WTC11 (cell line): ENCODE measurements at regions not wholly inside any gene's neighbourhood (a gene's known extent, or its start where the extent isn't known, plus 50 kb on each side); places are given as distances from the start of the nearest gene placed in this dataset.

ENCODE experiments used
- TF ChIP-seq, protein P1 (sequence below): sonication (generic); formaldehyde crosslinking; IDR thresholded peaks from 2 replicates; pipeline ENCODE4 v1.8.1; 2023; ENCODE audit warnings: mild to moderate bottlenecking, moderate library complexity, missing genetic modification reagents
- TF ChIP-seq, protein P2 (sequence below): fragments of 200-600 bp; IDR thresholded peaks from 2 replicates; pipeline ENCODE4 v1.8.0; 2022; ENCODE audit warnings: antibody characterized with exemption

DNA sequence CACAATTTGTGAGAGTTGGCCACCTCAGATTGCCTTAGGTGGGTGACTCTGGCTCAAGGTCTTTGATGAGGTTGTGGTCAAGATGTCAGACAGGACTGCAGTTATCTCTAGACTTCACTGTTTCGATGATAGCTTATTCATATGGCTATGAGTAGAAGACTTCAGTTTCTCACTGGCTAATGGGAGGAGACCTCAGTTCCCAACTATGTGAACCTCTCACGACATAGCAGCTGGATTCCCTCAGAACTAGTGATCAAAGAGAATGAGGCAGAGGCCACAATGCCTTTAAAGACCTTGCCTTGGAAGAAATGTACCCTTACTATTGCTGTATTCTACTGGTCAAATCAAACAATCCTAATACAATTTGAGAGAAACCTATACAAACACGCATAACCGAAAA lies 607.5 kb upstream of the ROBO2 start:
- TF ChIP-seq, protein P1, sequence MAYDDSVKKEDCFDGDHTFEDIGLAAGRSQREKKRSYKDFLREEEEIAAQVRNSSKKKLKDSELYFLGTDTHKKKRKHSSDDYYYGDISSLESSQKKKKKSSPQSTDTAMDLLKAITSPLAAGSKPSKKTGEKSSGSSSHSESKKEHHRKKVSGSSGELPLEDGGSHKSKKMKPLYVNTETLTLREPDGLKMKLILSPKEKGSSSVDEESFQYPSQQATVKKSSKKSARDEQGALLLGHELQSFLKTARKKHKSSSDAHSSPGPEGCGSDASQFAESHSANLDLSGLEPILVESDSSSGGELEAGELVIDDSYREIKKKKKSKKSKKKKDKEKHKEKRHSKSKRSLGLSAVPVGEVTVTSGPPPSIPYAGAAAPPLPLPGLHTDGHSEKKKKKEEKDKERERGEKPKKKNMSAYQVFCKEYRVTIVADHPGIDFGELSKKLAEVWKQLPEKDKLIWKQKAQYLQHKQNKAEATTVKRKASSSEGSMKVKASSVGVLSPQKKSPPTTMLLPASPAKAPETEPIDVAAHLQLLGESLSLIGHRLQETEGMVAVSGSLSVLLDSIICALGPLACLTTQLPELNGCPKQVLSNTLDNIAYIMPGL (CRISPR knock-in tag), result no peak
- TF ChIP-seq, protein P2, sequence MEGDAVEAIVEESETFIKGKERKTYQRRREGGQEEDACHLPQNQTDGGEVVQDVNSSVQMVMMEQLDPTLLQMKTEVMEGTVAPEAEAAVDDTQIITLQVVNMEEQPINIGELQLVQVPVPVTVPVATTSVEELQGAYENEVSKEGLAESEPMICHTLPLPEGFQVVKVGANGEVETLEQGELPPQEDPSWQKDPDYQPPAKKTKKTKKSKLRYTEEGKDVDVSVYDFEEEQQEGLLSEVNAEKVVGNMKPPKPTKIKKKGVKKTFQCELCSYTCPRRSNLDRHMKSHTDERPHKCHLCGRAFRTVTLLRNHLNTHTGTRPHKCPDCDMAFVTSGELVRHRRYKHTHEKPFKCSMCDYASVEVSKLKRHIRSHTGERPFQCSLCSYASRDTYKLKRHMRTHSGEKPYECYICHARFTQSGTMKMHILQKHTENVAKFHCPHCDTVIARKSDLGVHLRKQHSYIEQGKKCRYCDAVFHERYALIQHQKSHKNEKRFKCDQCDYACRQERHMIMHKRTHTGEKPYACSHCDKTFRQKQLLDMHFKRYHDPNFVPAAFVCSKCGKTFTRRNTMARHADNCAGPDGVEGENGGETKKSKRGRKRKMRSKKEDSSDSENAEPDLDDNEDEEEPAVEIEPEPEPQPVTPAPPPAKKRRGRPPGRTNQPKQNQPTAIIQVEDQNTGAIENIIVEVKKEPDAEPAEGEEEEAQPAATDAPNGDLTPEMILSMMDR, result no peak
